Heart left ventricle (tissue), 16 donors: ENCODE measurements at regions not wholly inside any gene's neighbourhood (a gene's known extent, or its start where the extent isn't known, plus 50 kb on each side); places are given as distances from the start of the nearest gene placed in this dataset.

Experiments used
- ATAC-seq, 4 donors: fragments of 200-7000 bp; cut with Tn5 transposase; one replicate each; pipeline ENCODE4 v1.9.1; 2020 to 2022; ENCODE audit warnings: moderate library complexity in 4 of 4, mild to moderate bottlenecking in 3 of 4, moderate number of reproducible peaks in 1 of 4
- DNase-seq, 5 donors: peaks; one replicate each; pipeline ENCODE4 v3.0.0-alpha.2; 2020
- H3K27ac ChIP-seq, 12 donors: fragments of 200-600 bp; sonication (generic) in 4 of 12; one replicate each; pipeline versions ENCODE4 v1.5.0 to v1.8.0; 2016 to 2022; ENCODE audit warnings: mild to moderate bottlenecking in 2 of 12
- H3K27me3 ChIP-seq, 9 donors: fragments of 200-600 bp; sonication (generic) in 2 of 9; one replicate each; pipeline versions ENCODE4 v1.5.1 to v1.8.0; 2016 to 2022; ENCODE audit warnings: mild to moderate bottlenecking in 3 of 9
- H3K36me3 ChIP-seq, 9 donors: fragments of 200-600 bp; sonication (generic) in 2 of 9; one replicate each; pipeline versions ENCODE4 v1.5.0 to v1.8.0; 2018 to 2022; ENCODE audit warnings: mild to moderate bottlenecking in 2 of 9
- H3K4me1 ChIP-seq, 12 donors: fragments of 200-600 bp; sonication (generic) in 4 of 12; one replicate each; pipeline versions ENCODE4 v1.5.0 to v1.8.0; 2016 to 2022; ENCODE audit warnings: mild to moderate bottlenecking in 3 of 12
- H3K4me3 ChIP-seq, 12 donors: fragments of 200-600 bp; sonication (generic) in 4 of 12; one replicate each; pipeline versions ENCODE4 v1.5.0 to v1.8.0; 2017 to 2022; ENCODE audit warnings: mild to moderate bottlenecking in 9 of 12, moderate library complexity in 4 of 12
- H3K9me3 ChIP-seq, 12 donors: fragments of 200-600 bp; sonication (generic) in 4 of 12; one replicate each; pipeline versions ENCODE4 v1.5.0 to v1.8.0; 2016 to 2022; ENCODE audit warnings: mild to moderate bottlenecking in 1 of 12
- POLR2A ChIP-seq, 2 donors: fragments of 450-650 bp; IDR thresholded peaks; one replicate each; pipeline ENCODE4 v1.6.1; 2017; ENCODE audit warnings: antibody characterized with exemption in 2 of 2, mild to moderate bottlenecking in 2 of 2, moderate library complexity in 2 of 2
- WGBS, 4 donors: extraction: QIAGEN DNeasy Blood & Tissue Kit in 2 of 4; methylation state at CpG; one replicate each; pipeline versions ENCODE4 v1.1.5 to v1.1.7; 2013 to 2018; 5-methylcytosine and 5-hydroxymethylcytosine counted together
- intact Hi-C, 10 donors: fragments of 100-400 bp; cut with DNase I; formaldehyde crosslinking; loops; one replicate each; pipeline versions ENCODE4 v1.11.1 to v1.14.2; 2022
- TF ChIP-seq, protein P1 (sequence below), 12 donors: fragments of 200-600 bp; sonication (generic) in 4 of 12; IDR thresholded peaks; one replicate each; pipeline versions ENCODE4 v1.5.0 to v1.8.0; 2018 to 2022; ENCODE audit warnings: antibody characterized with exemption in 12 of 12, mild to moderate bottlenecking in 5 of 12
- donor health status: ischemic (EF 13 %, LVEDD 7.1; RV severe dilation, severe dysfunction).
- donor health status: healthy with polysubstance abuse.
- donor health status: DM: no; HTN: yes; CAD: no.
- donor health status: DM: no; HTN: no; CAD: no.
- donor health status: ischemic (EF 25% LVEDD 6.9; RV normal size, moderate dysfunction).
- donor health status: ischemic (EF 25% LVEDD 5.7; RV mildly dilated, moderate dysfunction).
- donor health status: healthy.
- donor health status: DM: yes; HTN: yes; CAD: no.
- donor health status: ischemic (EF 35%, LVEDD 5.7; RV mildly dilated, moderate dysfunction).
- donor health status: nonischemic (EF 11% LVEDD 7.7; RV severe dilation, severe dysfunction).
- donor health status: DM: yes; HTN: yes; CAD: no.
- donor health status: PGD.
- donor health status: ischemic (EF 29% LVEDD 5.4; RV normal size, mild dysfunction).
- donor health status: nonischemic (EF 23%, LVEDD 6.1; RV moderate dilation, normal function).

DNA sequence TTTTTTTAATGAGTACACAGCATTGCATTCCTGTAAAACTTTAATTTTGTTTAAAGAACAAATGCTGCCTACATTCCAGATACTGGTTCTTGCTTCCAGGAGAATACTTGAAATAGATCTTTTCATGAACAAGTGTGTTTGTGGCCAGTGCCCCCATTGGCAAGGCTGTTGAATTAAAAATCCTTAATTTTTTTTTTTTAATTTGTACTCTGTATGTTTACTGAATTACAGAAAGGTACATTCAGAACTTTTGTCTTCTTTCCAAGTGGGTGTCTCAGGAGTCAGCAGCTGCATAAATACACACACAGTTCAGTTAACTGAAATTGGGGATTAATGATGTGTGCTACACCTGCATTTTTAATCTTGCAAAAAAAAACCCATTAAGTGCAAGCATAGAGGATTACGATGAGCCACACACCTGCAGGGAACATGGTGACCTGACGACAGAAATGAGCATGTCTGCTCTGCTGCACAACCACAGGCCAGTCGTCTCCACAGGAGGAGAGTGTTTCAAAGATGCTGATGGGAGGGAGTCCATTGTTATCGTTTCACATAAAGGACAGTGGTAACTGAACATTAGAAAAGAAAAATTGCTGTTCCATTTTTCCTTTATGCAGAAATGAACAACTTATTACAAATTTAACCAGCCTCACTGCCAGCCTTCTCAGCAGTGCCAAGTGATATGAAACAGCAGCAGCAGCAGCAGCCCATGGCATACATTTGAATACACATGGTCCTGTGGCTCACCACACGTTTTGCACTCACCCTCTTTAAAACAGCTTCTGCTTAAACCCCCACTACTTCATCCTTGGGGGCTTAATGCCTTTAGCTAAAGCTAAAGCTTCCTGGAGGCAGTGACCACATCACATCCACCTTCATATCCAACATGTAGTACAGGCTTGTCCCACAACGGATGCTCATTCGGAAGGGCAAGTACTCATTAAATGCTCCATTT, 72.3 kb upstream of the RFC3 start:
- peaks cover 0 to 2% (median 0%) of the 10 kb centered on the region in 12 donors for H3K9me3 ChIP-seq
- H3K36me3 ChIP-seq = no peaks in the 10 kb centered on the region
- intact Hi-C loops = no loop called here
- 74 to 81% (median 77%) methylated on average over 7 of the region's 7 CpGs for WGBS, 4 donors
- TF ChIP-seq, protein P1, sequence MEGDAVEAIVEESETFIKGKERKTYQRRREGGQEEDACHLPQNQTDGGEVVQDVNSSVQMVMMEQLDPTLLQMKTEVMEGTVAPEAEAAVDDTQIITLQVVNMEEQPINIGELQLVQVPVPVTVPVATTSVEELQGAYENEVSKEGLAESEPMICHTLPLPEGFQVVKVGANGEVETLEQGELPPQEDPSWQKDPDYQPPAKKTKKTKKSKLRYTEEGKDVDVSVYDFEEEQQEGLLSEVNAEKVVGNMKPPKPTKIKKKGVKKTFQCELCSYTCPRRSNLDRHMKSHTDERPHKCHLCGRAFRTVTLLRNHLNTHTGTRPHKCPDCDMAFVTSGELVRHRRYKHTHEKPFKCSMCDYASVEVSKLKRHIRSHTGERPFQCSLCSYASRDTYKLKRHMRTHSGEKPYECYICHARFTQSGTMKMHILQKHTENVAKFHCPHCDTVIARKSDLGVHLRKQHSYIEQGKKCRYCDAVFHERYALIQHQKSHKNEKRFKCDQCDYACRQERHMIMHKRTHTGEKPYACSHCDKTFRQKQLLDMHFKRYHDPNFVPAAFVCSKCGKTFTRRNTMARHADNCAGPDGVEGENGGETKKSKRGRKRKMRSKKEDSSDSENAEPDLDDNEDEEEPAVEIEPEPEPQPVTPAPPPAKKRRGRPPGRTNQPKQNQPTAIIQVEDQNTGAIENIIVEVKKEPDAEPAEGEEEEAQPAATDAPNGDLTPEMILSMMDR (IDR thresholded peaks at IDR 0.05) = no peak
- no peak for TF ChIP-seq POLR2A (IDR thresholded peaks at IDR 0.05)
- H3K27ac ChIP-seq = no peak overlapping the region
- H3K4me1 ChIP-seq = peaks cover 0 to 27% (median 4%) of the 10 kb centered on the region in 12 donors
- peak in 1 of 4 donors; percentile 28 for ATAC-seq
- H3K27me3 ChIP-seq = no peaks in the 10 kb centered on the region
- DNase-seq = no peak
- H3K4me3 ChIP-seq = no peak overlapping the region

DNA sequence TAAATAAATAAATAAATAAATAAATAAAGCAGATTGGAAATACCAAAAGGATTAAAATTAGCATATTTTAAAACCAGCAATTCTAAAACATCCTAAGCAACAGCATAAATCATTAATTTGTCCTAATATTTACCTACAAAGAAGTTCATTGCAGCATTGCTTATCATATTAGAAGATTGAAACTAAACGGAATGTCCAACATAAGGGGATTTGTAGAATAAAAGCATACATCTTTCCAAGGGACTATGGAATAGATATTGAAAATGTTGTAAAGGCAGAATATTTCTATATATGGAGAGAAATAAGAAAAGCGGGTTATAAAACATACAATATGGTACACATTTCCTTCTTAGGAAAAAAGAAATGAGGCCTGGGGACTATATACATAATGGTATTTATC, 71.1 kb upstream of the RFC3 start:
- H3K9me3 ChIP-seq = peaks cover 0 to 2% (median 0%) of the 10 kb centered on the region in 12 donors
- 94 to 98% (median 97%) methylated on average over 2 of the region's 2 CpGs for WGBS, 4 donors
- peaks cover 0 to 27% (median 4%) of the 10 kb centered on the region in 12 donors for H3K4me1 ChIP-seq
- no peaks in the 10 kb centered on the region for H3K36me3 ChIP-seq
- no peak overlapping the region for H3K27ac ChIP-seq
- ATAC-seq (no peak), DNase-seq (no peak)
- H3K4me3 ChIP-seq = no peak overlapping the region
- intact Hi-C loops = no loop called here
- no peak for TF ChIP-seq POLR2A (IDR thresholded peaks at IDR 0.05)
- TF ChIP-seq, protein P1 (IDR thresholded peaks at IDR 0.05) = no peak
- H3K27me3 ChIP-seq = no peaks in the 10 kb centered on the region

DNA sequence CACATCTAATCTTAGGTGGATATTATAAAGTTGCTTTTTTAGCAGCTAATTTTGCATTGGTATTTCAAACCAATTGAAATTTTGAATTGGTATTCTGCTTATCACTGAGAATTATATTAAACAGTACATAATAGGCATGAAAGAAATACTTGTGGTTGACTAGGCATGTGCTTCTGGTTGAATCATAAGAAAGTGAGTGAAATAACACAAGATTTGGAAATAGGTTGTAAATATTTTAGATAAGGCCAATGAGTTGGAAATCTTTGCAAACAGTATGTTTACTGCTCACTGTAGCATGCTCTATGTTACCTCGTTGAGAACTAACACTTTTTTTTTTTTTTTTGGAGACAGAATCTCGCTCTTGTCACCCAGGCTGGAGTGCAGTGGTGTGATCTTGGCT, 66.8 kb upstream of the RFC3 start:
- DNase-seq (no peak), ATAC-seq (no peak)
- Histone ChIP-seq H3K36me3 (no peaks in the 10 kb centered on the region), H3K27me3 (no peaks in the 10 kb centered on the region), H3K9me3 (peaks cover 0 to 2% (median 0%) of the 10 kb centered on the region in 12 donors), H3K4me1 (peaks cover 0 to under 1% (median 0%) of the 10 kb centered on the region in 12 donors), H3K27ac (no peak overlapping the region), H3K4me3 (no peak overlapping the region)
- TF ChIP-seq, protein P1 (IDR thresholded peaks at IDR 0.05) = no peak
- no peak for TF ChIP-seq POLR2A (IDR thresholded peaks at IDR 0.05)
- intact Hi-C loops = no loop called here
- WGBS, 4 donors = 45 to 67% (median 55%) methylated on average over 2 of the region's 2 CpGs

DNA sequence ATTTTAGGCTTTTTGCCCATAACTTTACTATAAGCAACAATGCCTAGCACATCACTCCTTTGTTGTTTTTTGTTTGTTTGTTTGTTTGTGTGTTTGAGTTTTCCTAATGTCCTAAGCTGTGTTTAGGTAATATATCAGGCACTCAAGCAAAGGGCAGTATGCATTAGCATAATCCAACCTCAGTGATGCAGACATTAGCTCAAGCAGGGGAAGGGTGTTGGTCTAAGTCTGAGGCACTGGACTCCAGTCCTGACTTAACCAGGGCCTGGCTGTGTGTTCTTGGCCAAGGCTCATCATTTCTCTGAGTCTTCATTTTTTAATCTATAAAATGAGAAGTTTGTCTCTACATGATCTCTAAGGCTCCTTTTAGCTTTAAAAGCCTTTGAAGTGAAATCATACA, 65.9 kb upstream of the RFC3 start:
- H3K27me3 ChIP-seq = no peaks in the 10 kb centered on the region
- H3K9me3 ChIP-seq = peaks cover 0 to 2% (median 0%) of the 10 kb centered on the region in 12 donors
- ATAC-seq (no peak), DNase-seq (no peak)
- no peaks in the 10 kb centered on the region for H3K36me3 ChIP-seq
- intact Hi-C loops = no loop called here
- no peaks in the 10 kb centered on the region for H3K4me1 ChIP-seq
- H3K27ac ChIP-seq = no peak overlapping the region
- no peak overlapping the region for H3K4me3 ChIP-seq
- no peak for TF ChIP-seq POLR2A (IDR thresholded peaks at IDR 0.05)
